ENCODE measurements at regions not wholly inside any gene's neighbourhood (a gene's known extent, or its start where the extent isn't known, plus 50 kb on each side); places are given as distances from the start of the nearest gene placed in this dataset.

DNA sequence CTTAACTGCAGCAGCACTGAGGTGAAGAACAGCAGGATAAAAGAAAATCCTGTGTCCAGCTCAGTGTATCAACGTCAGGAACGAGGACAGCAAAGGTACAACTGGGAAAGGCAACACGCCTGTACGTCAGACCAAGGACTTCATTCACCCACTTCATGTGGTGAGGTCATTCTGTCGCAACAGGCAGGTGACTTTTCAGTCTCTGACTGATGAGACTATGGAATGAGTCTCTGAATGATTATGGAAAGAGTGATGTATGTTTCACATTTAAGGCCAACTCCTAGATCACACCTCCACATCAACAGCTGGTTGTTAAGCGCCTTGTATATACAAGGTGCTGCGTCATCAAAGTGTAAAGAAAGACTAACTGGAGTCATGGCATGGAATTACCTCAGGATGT is 297.6 kb upstream of the SP8 start:
- TF ChIP-seq, protein P1, sequence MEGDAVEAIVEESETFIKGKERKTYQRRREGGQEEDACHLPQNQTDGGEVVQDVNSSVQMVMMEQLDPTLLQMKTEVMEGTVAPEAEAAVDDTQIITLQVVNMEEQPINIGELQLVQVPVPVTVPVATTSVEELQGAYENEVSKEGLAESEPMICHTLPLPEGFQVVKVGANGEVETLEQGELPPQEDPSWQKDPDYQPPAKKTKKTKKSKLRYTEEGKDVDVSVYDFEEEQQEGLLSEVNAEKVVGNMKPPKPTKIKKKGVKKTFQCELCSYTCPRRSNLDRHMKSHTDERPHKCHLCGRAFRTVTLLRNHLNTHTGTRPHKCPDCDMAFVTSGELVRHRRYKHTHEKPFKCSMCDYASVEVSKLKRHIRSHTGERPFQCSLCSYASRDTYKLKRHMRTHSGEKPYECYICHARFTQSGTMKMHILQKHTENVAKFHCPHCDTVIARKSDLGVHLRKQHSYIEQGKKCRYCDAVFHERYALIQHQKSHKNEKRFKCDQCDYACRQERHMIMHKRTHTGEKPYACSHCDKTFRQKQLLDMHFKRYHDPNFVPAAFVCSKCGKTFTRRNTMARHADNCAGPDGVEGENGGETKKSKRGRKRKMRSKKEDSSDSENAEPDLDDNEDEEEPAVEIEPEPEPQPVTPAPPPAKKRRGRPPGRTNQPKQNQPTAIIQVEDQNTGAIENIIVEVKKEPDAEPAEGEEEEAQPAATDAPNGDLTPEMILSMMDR (IDR thresholded peaks at IDR 0.05; ENCODE audit: low read length) = no peak
- TF ChIP-seq EZH2phosphoT487 (IDR thresholded peaks at IDR 0.05; ENCODE audit: low read length) (no peak), EZH2 (optimal IDR thresholded peaks at IDR 0.05; ENCODE audit: low read depth, low read length) (no peak)

All from MM.1S (cell line).